HuH-7.5 (cell line): ENCODE measurements at regions not wholly inside any gene's neighbourhood (a gene's known extent, or its start where the extent isn't known, plus 50 kb on each side); places are given as distances from the start of the nearest gene placed in this dataset.
A peak's percentile ranks its signal among the peaks of the same experiment; 100 is the strongest.

Experiments
- DNase-seq: peaks from one replicate; pipeline ENCODE4 v3.0.0; 2011; ENCODE audit warnings: low spot score

DNA sequence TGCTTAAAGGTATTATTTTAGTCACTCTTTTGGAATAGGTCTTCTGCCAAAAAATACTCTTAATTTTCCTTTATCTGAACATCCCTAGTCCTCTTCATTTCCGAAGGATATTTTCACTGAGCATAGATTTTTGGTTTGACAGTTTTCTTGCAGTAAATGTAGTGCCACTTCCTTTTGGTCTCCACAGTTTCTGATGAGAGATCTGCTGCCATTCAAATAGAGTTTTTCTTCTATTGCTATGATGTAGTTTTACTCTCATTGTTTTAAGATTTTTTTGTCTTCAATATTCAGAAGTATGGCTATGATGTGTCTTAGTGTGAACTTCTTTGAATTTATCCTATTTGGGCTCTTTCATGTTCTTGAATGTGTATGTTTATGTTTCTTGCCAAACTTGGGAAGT is 281.1 kb upstream of the SORL1-AS1 start:
- DNase-seq, result no peak

DNA sequence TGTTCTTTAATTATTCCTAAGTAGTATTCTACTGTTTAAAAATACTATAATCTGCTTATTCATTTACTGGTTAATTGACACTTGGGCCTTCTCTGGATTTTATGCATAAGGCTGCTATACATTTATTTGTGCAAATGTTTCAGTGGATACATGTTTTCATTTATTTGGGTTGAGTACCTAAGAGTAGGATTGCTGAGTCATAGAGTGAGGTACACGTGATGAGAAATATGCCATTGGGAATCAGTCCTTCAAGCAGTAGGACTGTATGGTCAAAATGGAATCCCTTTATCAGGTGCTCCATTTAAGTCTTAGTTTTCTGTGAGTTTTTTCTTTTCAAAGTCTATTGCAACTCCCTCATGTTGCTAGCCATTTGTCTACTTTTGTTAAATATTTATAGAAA is 275.2 kb upstream of the SORL1-AS1 start:
- DNase-seq, result no peak

DNA sequence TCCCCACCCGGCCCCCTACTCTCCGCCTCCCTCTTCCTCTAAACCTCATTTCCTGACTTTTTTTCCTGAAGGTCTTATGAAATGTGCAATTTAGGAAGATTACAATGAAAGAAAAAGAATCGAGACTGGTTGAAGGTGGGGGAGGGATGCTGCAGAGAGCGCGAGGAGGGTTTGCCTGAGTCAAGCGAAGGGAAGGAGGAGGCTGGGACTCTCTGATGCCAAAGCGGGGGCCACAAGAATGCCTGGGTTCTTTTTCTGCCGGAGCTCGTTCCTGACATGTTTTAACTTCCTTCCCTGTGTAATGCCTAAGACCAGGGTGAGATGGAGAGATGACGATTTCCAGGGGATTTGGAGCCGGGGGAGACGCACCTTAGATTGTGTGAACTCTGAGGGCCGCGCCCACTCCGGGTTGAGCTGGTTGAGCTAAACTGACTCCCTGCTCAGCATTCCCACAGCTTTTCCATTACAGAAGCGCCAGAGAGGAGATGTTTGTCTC is 270.5 kb upstream of the SORL1-AS1 start:
- no peak for DNase-seq

DNA sequence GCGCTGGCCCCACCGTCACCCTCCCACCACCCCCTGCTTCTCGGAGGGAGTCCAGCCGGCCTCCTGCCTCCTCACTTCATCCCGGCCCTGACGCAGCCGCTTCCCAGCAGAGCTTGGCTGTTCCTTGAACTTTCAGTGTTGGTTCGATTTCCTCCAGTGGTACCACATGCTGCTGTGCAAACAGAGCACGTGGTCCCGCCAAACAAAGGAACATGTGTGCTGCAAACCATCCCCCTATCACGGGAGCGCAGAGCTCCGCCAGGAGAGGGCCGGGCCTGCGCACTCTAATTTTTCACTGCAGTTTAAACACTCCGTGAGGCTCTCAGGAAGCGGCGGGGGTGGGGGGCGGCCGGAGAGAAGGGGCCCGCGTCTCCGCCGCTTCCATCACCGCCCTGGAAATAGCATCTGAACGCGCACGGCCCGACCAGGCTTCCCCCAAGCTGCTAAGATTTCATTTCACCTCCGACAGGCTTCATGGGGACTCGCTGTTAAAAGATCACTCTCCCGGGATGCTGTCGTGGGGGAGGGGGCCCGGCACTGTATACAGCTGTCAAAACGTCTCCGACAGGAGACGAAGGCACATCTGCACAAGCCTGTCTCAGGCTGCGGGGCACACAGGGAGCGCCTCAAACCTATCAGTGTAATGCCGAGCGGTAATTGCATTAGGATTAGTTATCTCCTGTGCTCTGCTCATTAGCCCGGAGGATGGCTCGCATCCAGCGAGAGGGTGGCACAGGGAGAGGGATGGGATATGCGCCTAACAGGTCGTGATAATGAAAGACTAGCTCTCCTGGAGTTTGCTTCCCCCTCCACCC is 269.9 kb upstream of the SORL1-AS1 start:
- DNase-seq, result peak; percentile 16

DNA sequence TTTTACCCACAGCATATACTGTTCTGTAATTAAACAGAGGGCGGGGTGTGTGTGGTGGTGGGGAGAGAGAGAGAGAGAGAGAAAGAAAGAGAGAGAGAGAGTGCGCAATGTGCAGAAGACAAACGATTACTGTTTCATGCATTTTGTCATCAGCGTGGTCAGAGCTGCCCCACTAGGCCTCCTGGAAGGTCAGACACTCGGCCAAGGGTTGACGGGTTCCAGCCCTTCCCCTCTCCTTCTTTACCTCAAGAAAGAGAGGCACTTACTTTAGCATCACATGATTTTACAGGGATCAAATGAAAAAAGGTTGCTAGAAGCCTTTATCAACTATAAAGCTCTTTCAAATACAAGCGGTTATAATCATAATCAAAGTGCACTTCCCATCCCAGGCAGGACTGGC is 269.2 kb upstream of the SORL1-AS1 start:
- DNase-seq, result no peak

DNA sequence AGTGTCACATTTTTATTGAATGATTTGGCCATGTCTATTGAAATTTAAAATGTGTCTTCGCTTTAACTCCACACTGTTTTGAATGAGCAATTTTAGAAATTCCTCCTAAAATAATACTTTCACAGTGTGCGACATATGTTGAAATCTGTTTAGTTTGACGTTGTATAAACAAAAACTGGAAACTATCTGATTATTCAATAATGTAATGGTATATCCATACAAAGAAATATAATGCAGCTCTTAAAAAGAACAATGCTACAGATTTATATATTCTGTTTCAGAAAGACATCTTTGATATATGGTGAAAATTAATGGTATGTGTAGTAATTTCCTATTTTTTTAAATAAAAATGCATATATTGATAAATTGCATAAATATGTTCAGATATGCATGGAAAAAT is 268.7 kb upstream of the SORL1-AS1 start:
- no peak for DNase-seq

DNA sequence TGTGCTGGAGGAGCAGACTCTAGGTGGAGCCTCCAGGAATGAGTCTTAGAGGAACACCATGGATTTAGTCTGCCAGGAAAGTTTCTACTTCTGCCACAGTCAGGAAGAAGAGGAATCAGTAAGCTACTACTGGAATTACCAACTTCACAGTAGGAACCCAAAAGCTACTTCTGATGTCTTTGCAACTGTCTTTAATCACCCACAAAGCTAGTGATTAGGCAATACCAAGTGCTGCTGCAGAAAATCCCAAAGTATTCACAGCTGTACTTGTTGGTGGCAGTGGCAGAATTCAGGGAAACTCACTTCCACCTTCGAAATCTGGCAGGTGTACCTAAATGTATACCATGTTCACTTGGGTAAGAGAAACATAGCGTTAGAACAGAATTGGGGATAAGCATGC is 264.5 kb upstream of the SORL1-AS1 start:
- DNase-seq, result no peak

DNA sequence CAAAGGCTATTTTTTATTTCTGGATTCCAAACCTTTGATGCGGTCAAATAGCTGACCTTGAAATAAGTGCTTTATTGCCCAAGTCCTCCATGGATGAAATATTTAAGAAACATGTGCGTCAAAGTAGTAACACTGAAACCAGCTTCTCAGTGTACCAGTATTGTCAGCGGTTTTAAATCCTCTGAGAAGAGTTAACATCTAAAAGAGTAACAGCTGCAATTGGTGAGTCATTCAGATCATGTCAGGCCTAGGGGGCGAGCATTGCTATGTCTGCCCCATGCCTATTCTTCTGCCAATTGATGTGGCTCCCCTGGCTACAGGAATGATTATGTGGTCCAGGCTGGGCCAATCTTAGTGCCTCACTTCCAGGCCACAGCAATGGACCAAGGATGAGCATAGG is 263.3 kb upstream of the SORL1-AS1 start:
- no peak for DNase-seq

DNA sequence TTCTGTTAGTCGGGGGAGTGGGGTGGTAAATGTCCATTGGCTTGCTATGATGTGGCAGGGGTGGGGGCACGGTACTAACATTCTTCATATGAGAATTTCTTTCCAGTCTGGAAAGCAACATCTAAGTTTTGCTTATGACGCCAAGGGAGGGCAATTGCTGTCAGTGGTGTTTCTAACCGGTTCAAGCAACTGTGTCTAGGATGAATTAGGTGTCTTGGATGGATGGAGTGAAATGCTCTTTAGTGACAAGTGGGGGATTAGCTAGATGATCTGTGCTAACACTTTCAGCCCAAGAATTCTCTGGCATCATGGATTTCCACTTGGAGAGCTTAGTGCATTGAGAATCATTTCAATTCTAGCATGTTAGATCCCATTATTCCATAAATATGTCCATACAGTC is 262.6 kb upstream of the SORL1-AS1 start:
- DNase-seq, result no peak

DNA sequence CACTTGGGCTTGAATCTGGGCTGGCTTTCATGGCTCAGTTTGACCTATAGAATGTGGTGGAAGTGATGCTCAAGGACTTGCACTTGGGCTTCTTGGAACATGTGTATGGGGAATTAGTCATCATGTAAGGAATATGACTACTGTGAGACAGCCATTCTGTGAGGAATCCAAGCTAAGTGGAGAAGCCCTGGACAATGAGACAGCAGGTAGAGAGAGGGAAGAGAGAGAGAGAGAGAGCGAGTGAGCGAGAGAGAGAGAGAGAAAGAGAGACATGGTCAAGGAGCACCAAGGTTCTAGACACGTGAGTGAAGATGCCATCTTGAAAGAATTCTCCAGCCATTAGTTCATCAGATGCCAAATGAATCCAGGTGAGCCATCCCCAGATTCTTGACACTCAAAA is 261.6 kb upstream of the SORL1-AS1 start:
- DNase-seq, result no peak

DNA sequence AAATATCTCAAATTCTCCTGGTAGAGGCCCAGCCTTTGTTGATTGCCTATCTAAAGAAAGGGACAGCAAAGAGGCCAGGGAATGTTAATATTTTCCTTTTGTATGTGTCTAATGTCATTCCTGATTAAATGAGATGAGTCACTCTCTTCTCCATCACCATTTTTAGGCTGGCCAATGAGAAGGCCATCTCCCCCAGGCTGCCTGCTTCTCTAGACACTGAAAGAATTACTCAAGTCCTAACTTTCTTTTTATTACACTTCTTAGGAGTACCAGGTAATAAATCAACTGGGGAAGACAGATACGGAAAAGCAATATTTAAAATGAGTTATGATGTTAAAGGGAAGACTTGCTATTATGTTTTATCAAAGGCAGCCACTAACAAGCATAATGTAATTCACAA is 259.2 kb upstream of the SORL1-AS1 start:
- DNase-seq, result no peak

DNA sequence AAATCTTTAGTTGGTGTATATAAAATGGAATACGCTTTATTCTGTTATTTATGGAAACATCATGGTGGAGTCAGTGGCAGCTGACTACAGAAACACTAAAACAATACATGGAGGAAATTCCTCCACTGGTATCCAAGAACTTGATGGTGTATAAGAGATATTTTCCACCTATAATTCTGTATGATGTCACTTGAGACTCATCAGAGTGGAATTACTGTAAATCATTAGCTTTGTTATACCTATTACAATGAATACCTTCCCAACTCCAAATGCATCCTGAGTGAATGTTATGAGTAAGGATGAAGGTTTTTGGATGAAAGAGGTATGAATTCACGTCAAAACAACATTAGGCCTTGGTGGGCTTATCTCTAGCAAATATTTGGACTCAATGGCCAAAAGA is 258.5 kb upstream of the SORL1-AS1 start:
- DNase-seq, result no peak

DNA sequence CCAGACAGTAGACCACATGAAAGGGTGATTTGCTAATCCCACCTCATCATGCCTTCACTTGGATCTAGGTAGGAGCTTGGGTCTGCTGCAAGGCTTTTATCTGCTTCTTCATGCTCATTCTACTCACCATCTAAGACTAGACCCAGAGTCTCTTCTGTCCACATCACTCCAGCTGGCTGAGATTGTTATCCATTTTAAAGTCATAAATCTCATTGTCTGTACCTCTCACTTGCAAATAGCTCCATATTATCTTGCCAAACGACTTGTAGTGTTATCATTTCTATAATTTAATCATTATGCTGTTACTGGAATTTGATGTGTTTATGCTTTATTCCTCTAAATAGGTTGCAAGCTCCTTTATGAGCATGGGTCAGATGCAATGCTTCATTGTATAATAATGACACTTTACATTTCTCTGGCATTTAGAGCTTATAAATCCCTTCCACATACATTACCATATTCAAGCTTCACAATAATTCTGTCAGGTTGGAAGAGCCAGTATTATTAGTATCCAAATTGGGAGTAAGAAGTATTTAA is 254.2 kb upstream of the SORL1-AS1 start:
- no peak for DNase-seq

DNA sequence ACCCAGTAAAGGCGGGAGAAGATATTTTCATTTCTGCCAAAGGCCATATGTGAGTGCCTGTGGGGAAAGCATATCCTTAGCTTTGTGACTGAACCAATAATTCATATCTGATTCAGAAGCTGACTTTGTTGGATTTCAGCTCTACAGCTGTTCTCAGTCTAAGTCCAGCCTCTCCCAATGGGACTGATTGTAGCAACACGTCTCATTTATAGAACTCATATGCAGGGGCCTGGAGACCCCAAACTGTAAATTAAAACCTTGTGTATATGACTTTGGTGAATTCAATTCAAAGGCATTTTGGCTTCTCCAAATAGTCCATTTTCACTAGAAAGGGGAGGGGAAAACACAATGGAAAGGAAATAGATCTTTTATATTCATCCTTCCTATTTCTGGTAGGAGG is 250.4 kb upstream of the SORL1-AS1 start:
- DNase-seq, result no peak

DNA sequence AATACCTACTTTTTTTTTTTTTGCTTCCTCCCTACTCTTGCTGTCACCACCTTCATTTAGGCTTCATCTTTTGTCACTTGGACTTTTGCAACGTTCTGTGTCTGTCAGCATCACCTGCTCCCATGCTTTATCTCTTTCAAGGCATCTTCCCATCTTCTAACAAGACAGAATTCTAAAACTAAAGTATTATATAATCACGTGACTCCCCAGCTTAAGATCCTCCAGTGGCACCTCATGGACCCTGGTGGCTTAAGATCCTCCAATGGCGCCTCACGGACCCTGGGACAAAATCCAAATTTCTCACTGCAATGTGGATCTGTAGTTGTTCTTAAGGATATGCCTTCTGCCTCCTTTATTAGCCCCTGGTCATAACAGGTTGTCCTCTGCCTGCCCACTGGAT is 248.2 kb upstream of the SORL1-AS1 start:
- no peak for DNase-seq

DNA sequence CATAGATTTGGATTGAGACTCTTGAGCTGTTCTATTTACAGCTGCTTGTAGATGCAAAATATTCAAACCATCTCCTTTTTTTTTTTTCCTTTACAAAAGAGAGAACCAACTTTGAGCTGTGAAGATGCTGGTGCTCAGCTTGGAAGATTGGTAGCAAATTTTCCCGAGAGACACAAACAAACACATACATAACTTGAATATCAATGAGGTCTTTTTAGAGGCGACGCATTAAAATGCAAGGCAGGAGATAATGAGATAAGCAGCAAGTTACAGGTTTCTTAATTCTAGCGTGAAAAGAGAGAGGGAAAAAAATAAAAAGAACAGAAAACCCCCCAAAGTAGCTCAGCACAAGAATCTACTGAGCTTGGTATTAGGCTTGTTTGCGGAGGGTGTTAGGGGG is 247.0 kb upstream of the SORL1-AS1 start:
- DNase-seq, result no peak

DNA sequence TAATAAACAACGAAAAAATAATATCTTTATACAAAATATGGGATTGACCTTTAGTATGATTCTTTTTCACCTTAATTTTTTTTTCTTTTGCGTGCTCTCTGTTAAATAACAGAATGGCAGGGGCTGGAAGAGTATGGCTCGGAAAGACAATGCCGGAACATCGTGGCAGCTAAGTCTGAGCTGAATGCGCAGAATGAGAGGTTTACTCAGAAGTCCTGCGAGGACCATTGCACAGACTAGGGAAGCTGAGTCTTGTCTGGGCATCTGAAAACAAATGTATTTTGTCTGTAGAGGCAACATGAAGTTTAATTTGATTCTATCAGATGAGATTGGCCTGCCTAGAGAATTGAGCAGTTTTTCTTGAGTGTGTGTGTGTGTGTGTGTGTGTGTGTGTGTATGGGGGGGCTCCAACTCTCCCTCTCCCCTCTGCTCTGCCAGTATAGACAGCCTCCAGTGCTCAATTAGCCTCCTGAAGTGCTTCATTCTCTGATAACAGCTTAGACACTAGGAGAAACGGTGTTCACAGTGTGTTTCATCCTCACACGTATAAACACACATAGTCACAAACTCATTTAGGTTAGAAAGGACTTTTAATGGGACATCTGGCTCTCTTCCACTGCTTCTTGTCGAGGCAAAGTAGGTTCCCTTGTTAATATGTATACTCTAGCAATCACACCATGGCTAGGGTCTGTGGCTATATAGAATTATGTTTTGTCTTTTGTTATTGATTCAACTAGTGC is 244.3 kb upstream of the SORL1-AS1 start:
- DNase-seq, result no peak

DNA sequence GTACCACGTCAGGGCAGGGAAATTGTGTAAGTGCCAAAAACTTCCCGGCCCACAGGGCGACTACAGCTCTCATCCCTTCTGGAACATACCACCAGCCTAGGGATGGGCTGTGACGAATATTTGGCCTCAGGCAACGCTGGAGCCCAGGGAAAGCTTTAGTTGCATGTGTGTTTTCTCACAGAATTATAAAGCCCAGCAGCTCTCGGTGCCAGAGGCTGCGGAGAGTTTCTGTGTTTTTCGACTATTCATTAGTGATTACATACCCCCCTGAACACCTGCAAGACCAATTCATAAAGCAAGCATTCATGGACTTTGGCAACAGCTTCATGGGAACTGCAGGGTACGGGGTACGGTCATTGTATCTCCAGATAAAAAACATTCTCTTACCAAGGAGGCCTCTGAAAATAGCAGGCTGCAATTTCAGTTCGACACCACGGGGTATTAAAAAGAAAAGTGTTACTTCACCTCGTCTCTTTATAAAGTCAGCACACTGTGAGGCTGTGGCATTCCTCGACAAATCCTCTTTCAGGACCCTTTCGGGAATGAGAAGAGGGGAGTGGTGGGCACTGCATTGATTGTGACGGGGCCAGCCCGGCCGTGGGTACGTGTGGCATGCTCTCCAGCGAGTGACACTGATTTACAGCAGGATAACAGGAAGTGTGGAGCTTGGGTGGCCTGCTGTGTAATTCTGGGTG is 243.6 kb upstream of the SORL1-AS1 start:
- DNase-seq, result no peak

DNA sequence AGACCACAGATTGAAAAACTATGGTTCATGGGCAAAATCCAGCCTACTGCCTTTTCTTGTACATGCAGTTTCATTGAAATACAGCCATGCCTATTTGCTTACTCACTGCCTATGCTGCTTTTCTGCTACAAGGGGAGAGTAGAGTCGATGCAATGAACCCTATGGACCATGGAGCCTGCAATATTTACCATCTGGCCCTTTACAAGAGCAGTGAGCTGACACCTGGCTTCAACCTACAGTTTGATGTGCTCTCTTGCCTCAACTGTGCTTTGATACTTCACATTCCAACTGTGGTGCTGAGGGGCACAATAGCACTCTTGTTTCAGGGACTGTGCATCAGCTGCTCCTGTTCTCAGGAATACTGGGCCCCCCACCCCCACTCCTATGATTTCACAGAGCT is 239.5 kb upstream of the SORL1-AS1 start:
- DNase-seq, result no peak

DNA sequence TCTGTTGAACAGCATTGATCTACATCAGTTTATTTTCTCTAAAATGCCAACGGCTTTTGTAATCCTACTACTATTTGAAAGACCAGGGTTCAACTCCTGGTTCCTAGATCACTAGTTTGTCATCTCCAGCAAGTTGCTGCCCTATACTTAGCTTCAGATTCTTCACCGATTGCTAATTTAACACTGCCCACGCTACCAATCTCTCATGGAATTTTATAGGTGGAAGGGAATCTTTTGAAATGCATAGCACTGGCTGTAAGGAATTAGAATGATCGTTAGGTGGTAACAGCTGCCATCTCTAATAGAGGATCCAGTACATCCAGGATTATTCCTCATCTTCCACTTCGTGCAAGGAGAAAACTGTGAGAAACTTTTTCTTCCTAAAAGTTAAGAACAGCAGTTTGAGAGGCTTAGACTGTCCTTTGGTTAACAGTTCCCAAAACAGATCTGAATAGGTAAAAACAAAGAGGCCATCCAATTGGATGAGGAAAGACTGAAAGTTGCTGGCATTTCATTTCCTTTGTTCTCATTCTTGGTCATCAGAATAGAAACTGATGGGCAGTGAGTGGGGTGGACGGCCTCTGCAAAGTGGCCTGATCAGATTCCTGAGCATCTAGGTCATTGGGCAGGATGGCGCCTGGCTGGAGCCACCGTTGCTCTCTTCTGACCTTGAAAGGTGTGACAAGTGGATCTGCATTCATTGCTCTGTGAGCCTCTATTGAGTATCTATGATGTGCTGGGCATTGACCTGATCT is 236.3 kb upstream of the SORL1-AS1 start:
- DNase-seq, result peak; percentile 6

DNA sequence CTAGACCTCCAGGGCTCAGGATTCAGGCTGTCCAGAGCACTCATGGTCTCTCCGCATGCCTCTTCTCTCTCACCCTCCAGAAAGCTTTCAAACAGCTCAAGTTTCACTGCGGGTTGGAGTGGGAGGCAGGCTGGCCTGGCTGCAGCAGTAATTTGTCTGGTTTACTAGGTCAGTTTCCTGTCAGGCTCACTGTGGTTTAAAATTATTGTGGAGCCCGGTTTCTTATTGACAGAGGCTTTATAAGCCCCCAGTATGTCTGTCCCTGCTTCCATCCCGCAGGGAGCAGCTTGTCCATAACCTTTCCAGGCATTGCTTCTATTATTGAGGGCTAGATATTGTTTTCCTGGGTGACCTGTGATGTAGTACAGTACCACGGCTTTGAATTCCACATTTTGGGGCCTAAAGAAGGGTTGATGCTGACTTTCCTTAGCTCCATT is 235.3 kb upstream of the SORL1-AS1 start:
- DNase-seq, result no peak

DNA sequence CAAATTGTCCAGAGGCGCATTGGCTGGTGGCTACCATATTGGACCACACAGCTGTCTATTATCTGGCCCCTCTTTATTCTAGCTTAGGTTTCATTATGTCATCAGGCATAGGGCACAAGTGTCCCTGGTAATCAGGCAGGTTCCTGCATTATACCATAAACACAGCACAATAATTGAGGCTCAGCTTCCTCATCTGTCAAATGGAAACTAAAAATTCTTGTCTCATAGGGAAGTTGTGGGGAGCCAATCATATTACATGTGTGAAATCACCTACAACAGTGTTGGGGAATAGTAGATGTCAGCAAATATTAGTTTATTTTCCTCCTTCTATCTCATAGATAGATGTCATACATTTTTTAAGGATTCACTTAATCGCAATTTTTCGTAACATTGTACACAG is 231.0 kb upstream of the SORL1-AS1 start:
- no peak for DNase-seq
